ENCODE measurements at regions not wholly inside any gene's neighbourhood (a gene's known extent, or its start where the extent isn't known, plus 50 kb on each side); places are given as distances from the start of the nearest gene placed in this dataset.

GRCh38 chr5:167759057-167759821, 532.2 kb upstream of the WWC1 start:
- TF ChIP-seq POLR2A (IDR thresholded peaks at IDR 0.05; ENCODE audit: low read depth, low read length) (no peak), MAX (IDR thresholded peaks at IDR 0.05; ENCODE audit: insufficient read depth, insufficient read length) (no peak), POLR2AphosphoS5 (IDR thresholded peaks at IDR 0.05; ENCODE audit: insufficient read depth, low read depth, low read length) (no peak)

All from endothelial cell of umbilical vein (primary cell).